H1 (cell line): ENCODE measurements at regions not wholly inside any gene's neighbourhood (a gene's known extent, or its start where the extent isn't known, plus 50 kb on each side); places are given as distances from the start of the nearest gene placed in this dataset.

Source experiments
- CTCF ChIA-PET: fragments of 300-600 bp; sonication (Branson Sonifier 250); formaldehyde crosslinking; loops from one replicate; lab custom pipeline; 2021; ENCODE audit not compliant: partially characterized antibody; lab: Charles Lee
- POLR2A ChIA-PET: fragments of 300-600 bp; sonication (Branson Sonifier 250); formaldehyde crosslinking; loops from one replicate; lab custom pipeline; 2021; ENCODE audit warnings: inconsistent platforms; ENCODE audit not compliant: partially characterized antibody; lab: Charles Lee
- DNase-seq, 2 experiments: peaks; one replicate each; pipeline versions ENCODE4 v3.0.0 to v3.0.0-alpha.2; 2010 to 2022; ENCODE audit warnings: low spot score in 2 of 2, low read depth in 1 of 2, mixed read lengths in 1 of 2
- FAIRE-seq: peaks from 2 replicates; lab custom pipeline; 2011; peaks lifted over from hg19 to GRCh38; lab: Jason Lieb, UNC
- H2AFZ ChIP-seq: 2 replicates; pipeline ENCODE4 v1.8.1; 2012; ENCODE audit warnings: low read length, inconsistent platforms
- H2AK5ac ChIP-seq: 2 replicates; pipeline ENCODE4 v1.6.1; 2013; ENCODE audit warnings: low read depth, low read length
- H2BK120ac ChIP-seq: replicated peaks from 2 replicates; pipeline ENCODE3; 2013; ENCODE audit warnings: low read depth, low read length, inconsistent platforms
- H2BK12ac ChIP-seq: 2 replicates; pipeline ENCODE4 v1.6.1; 2013; ENCODE audit warnings: low read depth, low read length
- H2BK15ac ChIP-seq: 2 replicates; pipeline ENCODE4 v1.6.1; 2013; ENCODE audit warnings: low read length
- H2BK20ac ChIP-seq: 2 replicates; pipeline ENCODE4 v1.6.1; 2013; ENCODE audit warnings: low read length
- H2BK5ac ChIP-seq: 2 replicates; pipeline ENCODE4 v1.6.1; 2013; ENCODE audit warnings: low read depth, low read length
- H3K14ac ChIP-seq: 2 replicates; pipeline ENCODE4 v1.6.1; 2013; ENCODE audit warnings: inconsistent platforms; ENCODE audit not compliant: insufficient read length
- H3K18ac ChIP-seq: 2 replicates; pipeline ENCODE4 v1.6.1; 2013; ENCODE audit warnings: low read length; ENCODE audit errors: extremely low read depth
- H3K23ac ChIP-seq: 2 replicates; pipeline ENCODE4 v1.6.1; 2013; ENCODE audit warnings: inconsistent platforms; ENCODE audit not compliant: insufficient read length
- H3K23me2 ChIP-seq: 2 replicates; pipeline ENCODE4 v1.6.1; 2013; ENCODE audit warnings: low read depth, low read length
- H3K27ac ChIP-seq: 2 replicates; pipeline ENCODE4 v1.6.1; 2011; ENCODE audit warnings: low read depth, low read length, inconsistent platforms
- H3K27me3 ChIP-seq, 4 experiments: replicated peaks in 1 of 4; 1 replicate in 1 of 4; 2 replicates in 3 of 4; pipeline versions ENCODE4 v1.6.1 to v1.8.1; 2011 to 2013; ENCODE audit warnings: low read length in 3 of 4, mild to moderate bottlenecking in 3 of 4, inconsistent platforms in 2 of 4, mixed read lengths in 2 of 4, moderate library complexity in 1 of 4; ENCODE audit not compliant: control insufficient read depth in 3 of 4, insufficient read depth in 3 of 4; ENCODE audit errors: extremely low read depth in 1 of 4
- H3K36me3 ChIP-seq, 4 experiments: 2 replicates each; pipeline versions ENCODE4 v1.6.1 to v1.8.1; 2011 to 2013; ENCODE audit warnings: mild to moderate bottlenecking in 4 of 4, low read length in 3 of 4, moderate library complexity in 2 of 4, control low read depth in 1 of 4, inconsistent platforms in 1 of 4; ENCODE audit not compliant: insufficient read depth in 4 of 4, control insufficient read depth in 2 of 4
- H3K4ac ChIP-seq: replicated peaks from 2 replicates; pipeline ENCODE3; 2013; ENCODE audit warnings: low read length, low read depth, mixed read lengths, inconsistent platforms; ENCODE audit not compliant: insufficient read length
- H3K4me1 ChIP-seq, 4 experiments: replicated peaks in 1 of 4; 1 replicate in 1 of 4; 2 replicates in 3 of 4; pipeline versions ENCODE4 v1.6.1 to v1.8.1; 2011 to 2013; ENCODE audit warnings: low read length in 3 of 4, inconsistent platforms in 2 of 4, mixed read lengths in 1 of 4; ENCODE audit not compliant: insufficient read depth in 4 of 4, control insufficient read depth in 3 of 4
- H3K4me2 ChIP-seq, 2 experiments: 2 replicates each; pipeline versions ENCODE4 v1.6.1 to v1.8.1; 2011 to 2013; ENCODE audit warnings: low read depth in 2 of 2, low read length in 2 of 2, control low read depth in 1 of 2, inconsistent platforms in 1 of 2, mild to moderate bottlenecking in 1 of 2; ENCODE audit not compliant: insufficient read depth in 1 of 2
- H3K4me3 ChIP-seq, 4 experiments: fragments of 200-600, 300-600 bp in 1 of 4; sonication (generic), shearing (Covaris generic), sonication (Bioruptor Twin) in 1 of 4; 2 replicates each; pipeline versions ENCODE4 v1.5.1 to v1.8.1; 2011 to 2016; ENCODE audit warnings: low read length in 4 of 4, low read depth in 3 of 4, control low read depth in 2 of 4, inconsistent platforms in 2 of 4, mild to moderate bottlenecking in 2 of 4, mixed read lengths in 1 of 4, moderate library complexity in 1 of 4; ENCODE audit not compliant: insufficient read depth in 2 of 4; ENCODE audit errors: extremely low read depth in 1 of 4
- H3K56ac ChIP-seq: replicated peaks from 2 replicates; pipeline ENCODE3; 2013; ENCODE audit warnings: low read depth, mild to moderate bottlenecking, mixed read lengths, low read length, inconsistent platforms; ENCODE audit not compliant: insufficient read length
- H3K79me1 ChIP-seq: 2 replicates; pipeline ENCODE4 v1.6.1; 2013; ENCODE audit warnings: low read depth, low read length, control low read depth
- H3K79me2 ChIP-seq, 2 experiments: 2 replicates each; pipeline versions ENCODE4 v1.6.1 to v1.8.1; 2012 to 2013; ENCODE audit warnings: low read length in 2 of 2, mild to moderate bottlenecking in 2 of 2, inconsistent platforms in 1 of 2; ENCODE audit not compliant: insufficient read depth in 2 of 2, control insufficient read depth in 1 of 2
- H3K9ac ChIP-seq, 4 experiments: replicated peaks in 1 of 4; 1 replicate in 1 of 4; 2 replicates in 3 of 4; pipeline versions ENCODE4 v1.6.1 to v1.8.1; 2011 to 2013; ENCODE audit warnings: low read depth in 3 of 4, low read length in 3 of 4, control low read depth in 2 of 4, mild to moderate bottlenecking in 2 of 4, moderate library complexity in 2 of 4, inconsistent platforms in 1 of 4; ENCODE audit errors: extremely low read depth in 1 of 4
- H3K9me3 ChIP-seq, 2 experiments: 2 replicates each; pipeline versions ENCODE4 v1.6.1 to v1.8.1; 2012 to 2013; ENCODE audit warnings: mild to moderate bottlenecking in 2 of 2, moderate library complexity in 2 of 2, control low read depth in 1 of 2, inconsistent platforms in 1 of 2, low read depth in 1 of 2, low read length in 1 of 2, mixed read lengths in 1 of 2; ENCODE audit not compliant: insufficient read depth in 2 of 2
- H4K20me1 ChIP-seq, 2 experiments: replicated peaks in 1 of 2; 2 replicates each; pipeline versions ENCODE3 to v1.8.1; 2011 to 2013; ENCODE audit warnings: inconsistent platforms in 2 of 2, low read length in 2 of 2, mild to moderate bottlenecking in 1 of 2; ENCODE audit not compliant: insufficient read depth in 2 of 2, control insufficient read depth in 1 of 2
- H4K5ac ChIP-seq: 2 replicates; pipeline ENCODE4 v1.6.1; 2013; ENCODE audit warnings: low read length, low read depth, mixed read lengths, inconsistent platforms; ENCODE audit not compliant: insufficient read length
- H4K8ac ChIP-seq: 2 replicates; pipeline ENCODE4 v1.8.0; 2013; ENCODE audit warnings: mild to moderate bottlenecking, moderate library complexity, low read length, inconsistent platforms; ENCODE audit not compliant: insufficient read depth; ENCODE audit errors: extremely low read depth
- H4K91ac ChIP-seq: replicated peaks from 2 replicates; pipeline ENCODE3; 2013; ENCODE audit warnings: low read length, mixed read lengths, inconsistent platforms; ENCODE audit not compliant: insufficient read length
- TEAD4 ChIP-seq: IDR thresholded peaks from 2 replicates; pipeline ENCODE4 v1.6.1; 2012; ENCODE audit warnings: low read depth, low read length, inconsistent platforms, mixed read lengths
- WGBS, 2 experiments: shearing (Covaris generic) in 1 of 2; methylation state at CpG; one replicate each; pipeline versions ENCODE4 v1.1.6 to v1.1.7; 2013 to 2015; ENCODE audit warnings: low lambda C conversion rate in 2 of 2, mixed read lengths in 2 of 2, inconsistent platforms in 1 of 2, low coverage in 1 of 2, missing lambda C conversion rate in 1 of 2; ENCODE audit not compliant: insufficient replicate concordance in 2 of 2, insufficient coverage in 1 of 2, insufficient read length in 1 of 2; ENCODE audit errors: extremely low coverage in 1 of 2, missing lambda C conversion rate in 1 of 2; 5-methylcytosine and 5-hydroxymethylcytosine counted together

GRCh38 chr6:73968221-73968757 lies 272.3 kb downstream of the CD109 start:
- no peak overlapping the region for H3K18ac ChIP-seq
- no peak overlapping the region for H3K9ac ChIP-seq
- no peak overlapping the region for H3K23ac ChIP-seq
- no peak overlapping the region for H4K5ac ChIP-seq
- no peak overlapping the region for H2AK5ac ChIP-seq
- no peak for TF ChIP-seq TEAD4
- no peak overlapping the region for H3K4me3 ChIP-seq
- H3K4ac ChIP-seq = no peak overlapping the region
- H2BK5ac ChIP-seq = no peak overlapping the region
- no peaks in the 10 kb centered on the region for H3K27me3 ChIP-seq
- no peak overlapping the region for H2BK12ac ChIP-seq
- H3K56ac ChIP-seq = no peak overlapping the region
- no peak overlapping the region for H3K14ac ChIP-seq
- FAIRE-seq = no peak
- H3K79me1 ChIP-seq = no peaks in the 10 kb centered on the region
- H3K9me3 ChIP-seq = no peaks in the 10 kb centered on the region
- H4K8ac ChIP-seq = no peak overlapping the region
- H3K27ac ChIP-seq = no peak overlapping the region
- no peaks in the 10 kb centered on the region for H3K23me2 ChIP-seq
- H3K79me2 ChIP-seq = no peaks in the 10 kb centered on the region
- CTCF ChIA-PET = interaction anchor here (0.8 to 5.2 kb wide), 7 partner anchors 12 to 229 kb away, joined by 3 to 32 read pairs (median 9); no protein-coding TSS in a partner anchor
- no peak overlapping the region for H3K4me2 ChIP-seq
- WGBS, 2 experiments = 75% methylated on average over 2 of the region's 2 CpGs; no CpG with 5 or more reads in 1 of the 2 experiments
- no peak overlapping the region for H2BK20ac ChIP-seq
- H4K20me1 ChIP-seq = no peaks in the 10 kb centered on the region
- H4K91ac ChIP-seq = no peak overlapping the region
- DNase-seq = no peak
- no peaks in the 10 kb centered on the region for H3K36me3 ChIP-seq
- no peak overlapping the region for H2BK15ac ChIP-seq
- POLR2A ChIA-PET = no interaction called here
- H2BK120ac ChIP-seq = no peak overlapping the region
- H3K4me1 ChIP-seq = no peaks in the 10 kb centered on the region
- no peak overlapping the region for H2AFZ ChIP-seq
